GM18511 (cell line): ENCODE measurements at regions not wholly inside any gene's neighbourhood (a gene's known extent, or its start where the extent isn't known, plus 50 kb on each side); places are given as distances from the start of the nearest gene placed in this dataset.
"Not testable (repeated sequence)": the region's sequence is repeated elsewhere in the genome, so short reads cannot be mapped to it uniquely, and the experiment has no call there.

ENCODE experiments used
- ATAC-seq: cut with Tn5 transposase; IDR thresholded peaks from one replicate; pipeline ENCODE4 v1.9.1; 2021; ENCODE audit warnings: mild to moderate bottlenecking, moderate library complexity; ENCODE audit not compliant: unreplicated experiment

GRCh38 chr2:90359887-90360730 lies 1668.6 kb downstream of the RPIA start:
- ATAC-seq: not testable (repeated sequence)

GRCh38 chr2:90360731-90361035 lies 1669.2 kb downstream of the RPIA start:
- ATAC-seq: not testable (repeated sequence)
